Left ventricle myocardium inferior (tissue), 1 donor: ENCODE measurements at regions not wholly inside any gene's neighbourhood (a gene's known extent, or its start where the extent isn't known, plus 50 kb on each side); places are given as distances from the start of the nearest gene placed in this dataset.

ENCODE experiments used
- DNase-seq: peaks from one replicate; pipeline ENCODE4 v3.0.0-alpha.2; 2020
- H3K27ac ChIP-seq: fragments of 200-600 bp; replicated peaks from 2 replicates; pipeline ENCODE4 v1.8.0; 2021
- H3K27me3 ChIP-seq: fragments of 200-600 bp; 2 replicates; pipeline ENCODE4 v1.8.0; 2021; ENCODE audit warnings: low read depth
- H3K36me3 ChIP-seq: fragments of 200-600 bp; 2 replicates; pipeline ENCODE4 v1.8.0; 2021
- H3K4me1 ChIP-seq: fragments of 200-600 bp; 2 replicates; pipeline ENCODE4 v1.8.0; 2021
- H3K4me3 ChIP-seq: fragments of 200-600 bp; 2 replicates; pipeline ENCODE4 v1.8.0; 2021; ENCODE audit warnings: mild to moderate bottlenecking, moderate library complexity
- H3K9me3 ChIP-seq: fragments of 200-600 bp; replicated peaks from 2 replicates; pipeline ENCODE4 v1.8.0; 2021
- CTCF ChIP-seq: fragments of 200-600 bp; IDR thresholded peaks from 2 replicates; pipeline ENCODE4 v1.8.0; 2021; ENCODE audit warnings: antibody characterized with exemption, mild to moderate bottlenecking, borderline replicate concordance
- intact Hi-C: fragments of 100-400 bp; cut with micrococcal nuclease; formaldehyde crosslinking; loops from one replicate; pipeline ENCODE4 v1.11.0; 2022
- donor health status: DM: no; HTN: yes; CAD: no; lungs with severe emphysema.

DNA sequence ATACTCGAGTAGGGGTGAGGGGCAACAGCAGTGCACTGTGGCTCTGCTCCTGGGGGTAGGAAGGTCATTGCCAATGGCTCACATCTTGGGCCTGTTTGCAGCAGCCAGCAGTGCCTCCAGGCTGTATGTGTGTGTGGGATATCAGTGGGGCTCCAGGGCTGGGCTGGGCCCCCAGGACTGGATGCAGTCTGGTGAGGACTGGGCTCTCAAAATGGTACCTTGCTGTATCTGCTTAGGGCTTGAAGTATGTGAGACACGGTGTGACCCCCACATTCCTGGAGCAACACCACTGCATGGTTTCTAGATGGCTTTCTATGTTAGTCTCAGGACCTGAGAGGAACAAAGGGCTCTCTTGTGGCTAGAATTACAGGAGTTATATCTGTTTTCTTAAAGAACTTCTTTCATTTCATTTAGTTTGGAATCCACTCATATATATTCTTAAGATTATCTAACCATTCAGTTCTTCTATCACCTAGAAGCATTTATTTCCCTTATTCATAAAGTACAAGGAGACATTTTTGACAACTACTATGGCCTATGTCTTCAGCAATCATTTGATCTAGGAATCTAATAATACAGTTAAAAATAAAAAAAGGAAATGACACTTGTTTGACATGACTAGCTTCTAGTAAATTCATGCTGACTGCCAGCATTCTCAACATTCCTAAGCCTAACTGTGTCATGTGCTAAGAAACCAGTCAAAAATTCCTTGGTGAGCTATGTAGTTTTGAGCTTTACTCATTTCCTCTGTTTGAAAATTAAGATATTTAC lies 443.2 kb upstream of the SEMA3A start:
- DNase-seq, result no peak
- intact Hi-C loops, result no loop called here
- H3K27me3 ChIP-seq, result no peaks in the 10 kb centered on the region
- no peak overlapping the region for H3K4me3 ChIP-seq
- no peak for TF ChIP-seq CTCF
- peaks cover 10% of the 10 kb centered on the region for H3K4me1 ChIP-seq
- H3K9me3 ChIP-seq, result peaks cover 30% of the 10 kb centered on the region
- peak overlapping the region; percentile 2 for H3K27ac ChIP-seq
- H3K36me3 ChIP-seq, result no peaks in the 10 kb centered on the region

DNA sequence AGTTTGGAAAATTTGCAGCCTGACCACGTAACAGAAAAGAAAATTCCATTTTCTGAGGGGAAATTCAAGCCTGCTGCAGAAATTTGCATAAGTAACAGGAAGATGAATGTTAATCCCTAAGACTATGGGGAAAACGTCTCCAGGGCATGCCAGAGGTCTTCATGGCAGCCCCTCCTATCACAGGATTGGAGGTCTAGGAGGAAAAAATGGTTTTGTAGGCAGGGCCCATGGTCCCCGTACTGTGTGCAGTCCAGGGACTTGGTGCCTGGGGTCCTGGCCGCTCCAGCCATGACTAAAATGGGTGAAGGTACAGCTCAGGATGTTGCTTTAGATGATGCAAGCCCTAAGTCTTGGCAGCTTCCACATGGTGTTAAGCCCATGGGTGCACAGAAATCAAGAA lies 437.3 kb upstream of the SEMA3A start:
- no peak overlapping the region for H3K27ac ChIP-seq
- H3K4me1 ChIP-seq, result no peaks in the 10 kb centered on the region
- no peak for TF ChIP-seq CTCF
- no peak for DNase-seq
- H3K36me3 ChIP-seq, result no peaks in the 10 kb centered on the region
- H3K27me3 ChIP-seq, result no peaks in the 10 kb centered on the region
- peaks cover 46% of the 10 kb centered on the region for H3K9me3 ChIP-seq
- no peak overlapping the region for H3K4me3 ChIP-seq
- intact Hi-C loops, result no loop called here

GRCh38 chr7:84629640-84630318 lies 435.2 kb upstream of the SEMA3A start:
- Histone ChIP-seq H3K36me3 (no peaks in the 10 kb centered on the region), H3K9me3 (peaks cover 37% of the 10 kb centered on the region), H3K4me3 (no peak overlapping the region), H3K4me1 (no peaks in the 10 kb centered on the region), H3K27me3 (no peaks in the 10 kb centered on the region), H3K27ac (no peak overlapping the region)
- no peak for TF ChIP-seq CTCF
- intact Hi-C loops, result no loop called here
- DNase-seq, result no peak

GRCh38 chr7:84629216-84629615 lies 434.6 kb upstream of the SEMA3A start:
- TF ChIP-seq CTCF, result no peak
- H3K4me3 ChIP-seq, result no peak overlapping the region
- intact Hi-C loops, result no loop called here
- DNase-seq, result no peak
- H3K27me3 ChIP-seq, result no peaks in the 10 kb centered on the region
- H3K36me3 ChIP-seq, result no peaks in the 10 kb centered on the region
- H3K9me3 ChIP-seq, result peaks cover 31% of the 10 kb centered on the region
- no peak overlapping the region for H3K27ac ChIP-seq
- no peaks in the 10 kb centered on the region for H3K4me1 ChIP-seq

DNA sequence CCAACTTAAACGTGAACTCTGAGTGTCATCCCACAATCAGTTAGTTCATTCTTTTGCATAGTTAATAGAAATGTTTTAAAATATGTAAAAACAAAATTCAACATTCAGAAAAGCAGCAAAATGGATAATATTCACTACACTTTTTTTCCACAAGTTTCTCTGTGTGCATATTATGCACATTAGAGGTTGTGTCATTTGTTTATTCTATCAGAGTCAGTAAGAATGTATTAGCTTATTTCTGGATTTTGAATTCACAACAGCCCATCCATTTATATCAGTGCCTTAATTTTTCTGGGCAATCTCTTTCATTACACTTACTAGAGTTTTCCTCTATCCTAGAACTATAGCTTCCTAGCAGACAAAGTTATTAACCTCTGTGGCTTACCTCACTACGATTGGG lies 432.7 kb upstream of the SEMA3A start:
- Histone ChIP-seq H3K27ac (no peak overlapping the region), H3K36me3 (no peaks in the 10 kb centered on the region), H3K9me3 (peaks cover 13% of the 10 kb centered on the region), H3K27me3 (no peaks in the 10 kb centered on the region), H3K4me3 (no peak overlapping the region), H3K4me1 (no peaks in the 10 kb centered on the region)
- no peak for DNase-seq
- intact Hi-C loops, result no loop called here
- no peak for TF ChIP-seq CTCF
